ACC112 (cell line): ENCODE measurements at regions not wholly inside any gene's neighbourhood (a gene's known extent, or its start where the extent isn't known, plus 50 kb on each side); places are given as distances from the start of the nearest gene placed in this dataset.
A peak's percentile ranks its signal among the peaks of the same experiment; 100 is the strongest.

Source experiments
- H2AFZ ChIP-seq: fragments of 200-600 bp; sonication (generic); one replicate; pipeline ENCODE4 v1.6.0; 2017; ENCODE audit warnings: antibody characterized with exemption, low read length; ENCODE audit not compliant: unreplicated experiment
- H3K27ac ChIP-seq: fragments of 200-600 bp; sonication (generic); 2 replicates; pipeline ENCODE4 v1.5.1; 2014; ENCODE audit warnings: low read depth, mild to moderate bottlenecking, antibody characterized with exemption, low read length, moderate library complexity
- H3K27me3 ChIP-seq: fragments of 200-600 bp; sonication (generic); 2 replicates; pipeline ENCODE4 v1.6.1; 2014; ENCODE audit warnings: mild to moderate bottlenecking, antibody characterized with exemption, low read length, moderate library complexity, mixed read lengths; ENCODE audit not compliant: insufficient read depth
- H3K36me3 ChIP-seq: fragments of 200-600 bp; sonication (generic); 2 replicates; pipeline ENCODE4 v1.6.1; 2016; ENCODE audit warnings: mild to moderate bottlenecking, antibody characterized with exemption, low read length, moderate library complexity, mixed read lengths; ENCODE audit not compliant: insufficient read depth
- H3K4me1 ChIP-seq: fragments of 200-600 bp; sonication (generic); one replicate; pipeline ENCODE4 v1.6.1; 2016; ENCODE audit warnings: low read length, mixed read lengths; ENCODE audit not compliant: insufficient read depth, unreplicated experiment, control insufficient read depth
- H3K4me3 ChIP-seq: fragments of 200-600 bp; sonication (generic); 2 replicates; pipeline ENCODE4 v1.5.1; 2014; ENCODE audit warnings: mild to moderate bottlenecking, low read depth, low read length
- H3K79me2 ChIP-seq: fragments of 200-600 bp; sonication (generic); one replicate; pipeline ENCODE4 v1.6.0; 2016; ENCODE audit warnings: low read length; ENCODE audit not compliant: control insufficient read depth, unreplicated experiment, insufficient read depth

DNA sequence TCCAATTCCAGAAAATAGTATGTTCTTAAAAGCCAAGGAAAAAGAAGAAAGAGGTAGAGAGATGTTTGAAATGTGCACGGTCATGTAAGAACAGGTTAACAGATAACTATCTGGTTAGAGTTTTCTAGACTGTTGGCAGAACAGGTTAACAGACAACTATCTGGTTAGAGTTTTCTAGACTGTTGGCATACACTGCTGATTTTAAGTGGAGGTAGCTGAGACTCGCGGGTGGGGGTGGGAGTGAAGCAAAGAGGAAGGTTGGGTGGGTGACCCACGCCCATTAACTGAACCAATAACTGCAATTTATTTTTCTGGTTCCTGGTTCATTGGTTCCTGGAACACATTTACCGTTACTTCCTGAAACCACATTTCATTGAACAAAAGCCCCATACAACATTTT is 157.5 kb downstream of the ELOVL4 start:
- H2AFZ ChIP-seq: no peak overlapping the region
- H3K36me3 ChIP-seq: no peaks in the 10 kb centered on the region
- no peak overlapping the region for H3K27ac ChIP-seq
- H3K4me1 ChIP-seq: no peaks in the 10 kb centered on the region
- no peak overlapping the region for H3K4me3 ChIP-seq
- no peaks in the 10 kb centered on the region for H3K79me2 ChIP-seq
- peaks cover 8% of the 10 kb centered on the region for H3K27me3 ChIP-seq

DNA sequence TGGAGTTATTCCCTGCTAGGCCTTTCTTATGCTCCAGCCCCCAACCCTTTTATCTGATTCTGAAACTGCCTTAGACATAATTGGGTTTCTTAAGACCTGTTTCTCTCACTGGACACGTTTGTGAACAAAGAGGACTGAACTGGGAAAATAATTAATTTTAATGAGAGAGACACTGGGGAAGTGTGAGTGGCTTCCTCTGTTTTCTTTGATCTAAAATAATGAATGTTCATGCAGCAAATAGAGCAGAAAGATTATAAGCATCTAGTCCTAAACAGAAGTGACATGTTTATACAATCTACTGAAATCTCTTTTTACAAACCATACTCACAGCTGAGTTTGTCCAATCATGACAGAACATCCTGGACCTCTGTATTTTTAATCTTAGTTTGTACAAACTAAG is 157.6 kb downstream of the SH3BGRL2 start:
- H2AFZ ChIP-seq: no peak overlapping the region
- H3K4me3 ChIP-seq: no peak overlapping the region
- H3K27me3 ChIP-seq: peaks cover 12% of the 10 kb centered on the region
- H3K79me2 ChIP-seq: no peaks in the 10 kb centered on the region
- H3K4me1 ChIP-seq: no peaks in the 10 kb centered on the region
- H3K36me3 ChIP-seq: no peaks in the 10 kb centered on the region
- no peak overlapping the region for H3K27ac ChIP-seq

GRCh38 chr6:79787626-79788025 is 156.5 kb downstream of the SH3BGRL2 start:
- Histone ChIP-seq H3K27me3 (peaks cover 12% of the 10 kb centered on the region), H3K4me3 (no peak overlapping the region), H3K79me2 (no peaks in the 10 kb centered on the region), H2AFZ (no peak overlapping the region), H3K27ac (no peak overlapping the region), H3K4me1 (no peaks in the 10 kb centered on the region), H3K36me3 (no peaks in the 10 kb centered on the region)

DNA sequence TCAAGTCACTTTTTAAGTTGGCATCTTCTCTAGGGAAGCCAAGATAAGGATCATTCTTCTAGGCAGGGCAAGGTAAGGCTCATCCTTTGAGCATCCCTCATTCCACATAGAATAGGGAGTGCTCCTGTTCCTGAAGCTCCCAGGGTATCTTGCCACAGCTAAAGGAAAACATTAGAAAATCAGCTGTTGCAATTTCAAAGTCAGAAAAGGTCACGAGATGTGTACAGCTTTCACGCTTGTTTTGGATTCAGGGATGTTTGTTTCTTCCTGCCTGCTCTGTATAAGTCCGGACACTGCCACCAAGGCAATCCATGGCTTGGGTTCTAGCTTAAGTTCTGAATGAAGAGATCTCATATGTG is 153.2 kb downstream of the SH3BGRL2 start:
- H3K36me3 ChIP-seq: no peaks in the 10 kb centered on the region
- H3K4me1 ChIP-seq: no peaks in the 10 kb centered on the region
- H2AFZ ChIP-seq: no peak overlapping the region
- no peak overlapping the region for H3K27ac ChIP-seq
- no peaks in the 10 kb centered on the region for H3K79me2 ChIP-seq
- H3K27me3 ChIP-seq: peaks cover 12% of the 10 kb centered on the region
- no peak overlapping the region for H3K4me3 ChIP-seq

- no peaks in the 10 kb centered on the region for H3K4me1 ChIP-seq
- no peak overlapping the region for H2AFZ ChIP-seq
- H3K27ac ChIP-seq: no peak overlapping the region
- H3K4me3 ChIP-seq: no peak overlapping the region
- peaks cover 12% of the 10 kb centered on the region for H3K27me3 ChIP-seq
- H3K79me2 ChIP-seq: no peaks in the 10 kb centered on the region
- no peaks in the 10 kb centered on the region for H3K36me3 ChIP-seq
These were observed 152.7 kb downstream of the SH3BGRL2 start for GRCh38 chr6:79783670-79784394.

DNA sequence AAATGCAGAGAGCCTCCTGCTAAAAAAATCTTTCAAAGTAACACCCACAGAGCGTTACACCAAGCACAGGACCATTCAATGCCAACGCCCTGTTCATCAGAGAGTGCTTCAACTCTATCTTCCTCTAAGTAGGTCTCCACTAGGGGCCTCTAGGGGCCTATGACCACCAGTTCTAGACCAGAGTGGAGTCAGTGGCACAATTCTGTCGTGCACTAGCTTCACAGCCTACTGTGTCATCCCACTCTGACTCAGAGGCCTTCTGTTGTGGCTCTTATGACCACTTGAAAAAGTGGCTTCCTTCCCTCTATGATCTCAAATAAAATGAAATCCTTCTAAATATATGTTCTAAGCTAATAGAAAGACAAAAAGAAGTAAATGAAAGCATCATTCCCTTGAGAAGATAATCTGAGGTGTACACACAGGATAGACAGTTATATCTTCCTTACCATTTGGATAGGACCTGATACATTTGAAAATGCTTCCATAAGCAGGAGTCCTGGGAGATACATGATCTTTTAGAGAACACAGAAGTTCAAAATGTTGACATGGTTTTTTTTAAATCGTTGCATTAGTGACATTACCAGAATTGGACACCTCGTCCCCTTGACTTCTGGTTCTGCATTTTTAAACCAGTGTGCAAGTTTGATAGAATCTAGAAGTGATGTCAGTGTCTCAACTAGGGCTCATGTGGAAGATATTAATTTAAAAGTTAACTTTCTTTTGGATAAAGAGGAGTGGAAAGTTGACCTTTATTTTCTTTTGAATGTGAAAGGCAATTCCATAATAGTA is 151.9 kb downstream of the SH3BGRL2 start:
- Histone ChIP-seq H3K4me1 (no peaks in the 10 kb centered on the region), H3K27ac (no peak overlapping the region), H2AFZ (no peak overlapping the region), H3K27me3 (peaks cover 12% of the 10 kb centered on the region), H3K4me3 (no peak overlapping the region), H3K79me2 (no peaks in the 10 kb centered on the region), H3K36me3 (no peaks in the 10 kb centered on the region)

- H3K27ac ChIP-seq: no peak overlapping the region
- no peaks in the 10 kb centered on the region for H3K4me1 ChIP-seq
- no peak overlapping the region for H3K4me3 ChIP-seq
- peaks cover 12% of the 10 kb centered on the region for H3K27me3 ChIP-seq
- H2AFZ ChIP-seq: no peak overlapping the region
- H3K36me3 ChIP-seq: no peaks in the 10 kb centered on the region
- no peaks in the 10 kb centered on the region for H3K79me2 ChIP-seq
These were observed 150.8 kb downstream of the SH3BGRL2 start for GRCh38 chr6:79781916-79782315.

- Histone ChIP-seq H3K4me1 (no peaks in the 10 kb centered on the region), H3K27me3 (peaks cover 14% of the 10 kb centered on the region), H3K79me2 (no peaks in the 10 kb centered on the region), H3K27ac (no peak overlapping the region), H2AFZ (no peak overlapping the region), H3K4me3 (no peak overlapping the region), H3K36me3 (no peaks in the 10 kb centered on the region)
These were observed 149.8 kb downstream of the SH3BGRL2 start for GRCh38 chr6:79780881-79781280.

DNA sequence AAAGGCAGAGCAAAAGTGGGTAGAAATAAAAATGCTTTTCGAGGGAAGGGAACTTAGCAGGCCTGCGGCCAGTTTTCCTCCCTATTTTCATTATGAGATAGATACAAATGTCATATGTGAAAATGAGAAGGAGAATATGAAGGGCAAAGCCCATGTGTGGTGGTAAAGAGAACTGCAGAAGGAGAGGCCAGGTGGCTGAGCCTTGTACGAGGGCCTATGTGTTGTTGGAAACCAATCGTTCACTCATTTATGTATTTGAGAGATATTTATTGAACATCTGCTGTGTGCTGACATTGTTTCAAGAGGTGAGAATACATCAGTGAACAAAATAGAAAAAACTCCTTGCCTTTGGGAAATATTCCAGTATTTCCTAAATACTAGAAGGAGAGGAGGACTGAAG is 147.7 kb downstream of the SH3BGRL2 start:
- Histone ChIP-seq H3K4me3 (no peak overlapping the region), H3K27me3 (peaks cover 5% of the 10 kb centered on the region; the same call in 1 of the 2 replicates), H3K36me3 (no peaks in the 10 kb centered on the region), H2AFZ (no peak overlapping the region), H3K4me1 (no peaks in the 10 kb centered on the region), H3K27ac (no peak overlapping the region), H3K79me2 (no peaks in the 10 kb centered on the region)

GRCh38 chr6:79777713-79778579 is 146.8 kb downstream of the SH3BGRL2 start:
- Histone ChIP-seq H3K36me3 (no peaks in the 10 kb centered on the region), H3K4me3 (peak overlapping the region; percentile 66), H3K4me1 (no peaks in the 10 kb centered on the region), H3K79me2 (no peaks in the 10 kb centered on the region), H3K27ac (no peak overlapping the region), H2AFZ (peak overlapping the region; percentile 81), H3K27me3 (peaks cover 5% of the 10 kb centered on the region; the same call in 1 of the 2 replicates)
